ENCODE measurements at regions not wholly inside any gene's neighbourhood (a gene's known extent, or its start where the extent isn't known, plus 50 kb on each side); places are given as distances from the start of the nearest gene placed in this dataset.
A peak's percentile ranks its signal among the peaks of the same experiment; 100 is the strongest.

- TF ChIP-seq CTCF (IDR thresholded peaks at IDR 0.05; ENCODE audit: insufficient read depth, low read depth, low read length, missing control alignments): no peak
- no peak for DNase-seq (ENCODE audit: low read depth)
- no peak overlapping the region for H3K4me3 ChIP-seq (ENCODE audit: low read depth, low read length)
Observed at GRCh38 chr3:72582963-72583362, 265.3 kb downstream of the SHQ1 start.

GRCh38 chr3:72582211-72582878 is 265.9 kb downstream of the SHQ1 start:
- TF ChIP-seq CTCF (IDR thresholded peaks at IDR 0.05; ENCODE audit: insufficient read depth, low read depth, low read length, missing control alignments): no peak
- DNase-seq (ENCODE audit: low read depth): peak; percentile 89
- H3K4me3 ChIP-seq (ENCODE audit: low read depth, low read length): no peak overlapping the region

GRCh38 chr3:72580900-72581299 is 267.3 kb downstream of the SHQ1 start:
- H3K4me3 ChIP-seq (ENCODE audit: low read depth, low read length): no peak overlapping the region
- TF ChIP-seq CTCF (IDR thresholded peaks at IDR 0.05; ENCODE audit: insufficient read depth, low read depth, low read length, missing control alignments): no peak
- DNase-seq (ENCODE audit: low read depth): no peak

- TF ChIP-seq CTCF (IDR thresholded peaks at IDR 0.05; ENCODE audit: insufficient read depth, low read depth, low read length, missing control alignments): no peak
- no peak overlapping the region for H3K4me3 ChIP-seq (ENCODE audit: low read depth, low read length)
- no peak for DNase-seq (ENCODE audit: low read depth)
Observed at GRCh38 chr3:72580246-72580756, 267.9 kb downstream of the SHQ1 start.

GRCh38 chr3:72579581-72580245 is 268.5 kb downstream of the SHQ1 start:
- DNase-seq (ENCODE audit: low read depth): no peak
- no peak for TF ChIP-seq CTCF (IDR thresholded peaks at IDR 0.05; ENCODE audit: insufficient read depth, low read depth, low read length, missing control alignments)
- no peak overlapping the region for H3K4me3 ChIP-seq (ENCODE audit: low read depth, low read length)

- no peak for DNase-seq (ENCODE audit: low read depth)
- no peak overlapping the region for H3K4me3 ChIP-seq (ENCODE audit: low read depth, low read length)
- TF ChIP-seq CTCF (IDR thresholded peaks at IDR 0.05; ENCODE audit: insufficient read depth, low read depth, low read length, missing control alignments): no peak
Observed at GRCh38 chr3:72579191-72579580, 269.1 kb downstream of the SHQ1 start.

Data from GM12865 (cell line).